Neuronal stem cell (in vitro differentiated cells): ENCODE measurements at regions not wholly inside any gene's neighbourhood (a gene's known extent, or its start where the extent isn't known, plus 50 kb on each side); places are given as distances from the start of the nearest gene placed in this dataset.
A peak's percentile ranks its signal among the peaks of the same experiment; 100 is the strongest.

Source experiments
- DNase-seq: peaks from one replicate; pipeline ENCODE4 v3.0.0-alpha.2; 2013; ENCODE audit warnings: low spot score
- H2AFZ ChIP-seq: one replicate; pipeline ENCODE4 v1.6.1; 2013; ENCODE audit warnings: mild to moderate bottlenecking, low read length, inconsistent platforms
- H2AK5ac ChIP-seq: 2 replicates; pipeline ENCODE4 v1.6.1; 2013; ENCODE audit warnings: low read depth, mild to moderate bottlenecking, inconsistent platforms, low read length, moderate library complexity, mixed read lengths
- H2BK120ac ChIP-seq: 2 replicates; pipeline ENCODE4 v1.6.1; 2013; ENCODE audit warnings: low read depth, mild to moderate bottlenecking, inconsistent platforms, low read length, moderate library complexity, mixed read lengths
- H2BK12ac ChIP-seq: one replicate; pipeline ENCODE4 v1.6.1; 2013; ENCODE audit warnings: low read length, inconsistent platforms
- H2BK15ac ChIP-seq: 2 replicates; pipeline ENCODE4 v1.6.1; 2013; ENCODE audit warnings: mild to moderate bottlenecking, low read length, inconsistent platforms, mixed read lengths
- H2BK5ac ChIP-seq: one replicate; pipeline ENCODE4 v1.6.1; 2013; ENCODE audit warnings: inconsistent platforms, mild to moderate bottlenecking, low read length, moderate library complexity
- H3K14ac ChIP-seq: one replicate; pipeline ENCODE4 v1.6.1; 2013; ENCODE audit warnings: low read length, inconsistent platforms
- H3K18ac ChIP-seq: 2 replicates; pipeline ENCODE4 v1.6.1; 2013; ENCODE audit warnings: low read length, inconsistent platforms
- H3K23ac ChIP-seq: 2 replicates; pipeline ENCODE4 v1.6.1; 2013; ENCODE audit warnings: low read depth, mild to moderate bottlenecking, mixed read lengths, low read length, inconsistent platforms; ENCODE audit not compliant: poor library complexity
- H3K27ac ChIP-seq: replicated peaks from 3 replicates; pipeline ENCODE4 v1.5.1; 2013; ENCODE audit warnings: low read length, inconsistent platforms
- H3K27me3 ChIP-seq, 3 experiments: 2 replicates each; pipeline ENCODE4 v1.6.1; 2013; ENCODE audit warnings: low read length in 3 of 3, mild to moderate bottlenecking in 2 of 3, inconsistent platforms in 1 of 3, low read depth in 1 of 3, mixed read lengths in 1 of 3, moderate library complexity in 1 of 3; ENCODE audit not compliant: control insufficient read depth in 3 of 3, insufficient read depth in 3 of 3
- H3K36me3 ChIP-seq, 2 donors: replicated peaks in 1 of 2; 2 replicates each; pipeline ENCODE4 v1.6.1; 2013; ENCODE audit warnings: low read length in 2 of 2; ENCODE audit not compliant: control insufficient read depth in 2 of 2, insufficient read depth in 2 of 2
- H3K4ac ChIP-seq: 2 replicates; pipeline ENCODE4 v1.6.1; 2013; ENCODE audit warnings: inconsistent platforms, mild to moderate bottlenecking, low read length, moderate library complexity
- H3K4me1 ChIP-seq, 2 donors: 1 replicate in 1 of 2; 2 replicates in 1 of 2; pipeline ENCODE4 v1.6.1; 2013; ENCODE audit warnings: low read length in 2 of 2, low read depth in 1 of 2; ENCODE audit not compliant: control insufficient read depth in 2 of 2, insufficient read depth in 1 of 2
- H3K4me2 ChIP-seq: one replicate; pipeline ENCODE4 v1.6.1; 2013; ENCODE audit warnings: mild to moderate bottlenecking, low read length, inconsistent platforms; ENCODE audit not compliant: insufficient read depth, poor library complexity, severe bottlenecking
- H3K4me3 ChIP-seq, 2 donors: 2 replicates each; pipeline ENCODE4 v1.5.1; 2013; ENCODE audit warnings: low read length in 2 of 2, mild to moderate bottlenecking in 2 of 2, inconsistent platforms in 1 of 2, moderate library complexity in 1 of 2
- H3K79me1 ChIP-seq: one replicate; pipeline ENCODE4 v1.6.1; 2013; ENCODE audit warnings: low read depth, mild to moderate bottlenecking, inconsistent platforms, low read length, moderate library complexity
- H3K9ac ChIP-seq: one replicate; pipeline ENCODE4 v1.6.1; 2013; ENCODE audit warnings: mild to moderate bottlenecking, low read depth, low read length, inconsistent platforms; ENCODE audit not compliant: poor library complexity
- H3K9me3 ChIP-seq, 2 donors: replicated peaks in 1 of 2; 2 replicates each; pipeline versions ENCODE3 to v1.6.1; 2013; ENCODE audit warnings: low read length in 2 of 2, mild to moderate bottlenecking in 2 of 2, inconsistent platforms in 1 of 2, low read depth in 1 of 2, mixed read lengths in 1 of 2, moderate library complexity in 1 of 2; ENCODE audit not compliant: control insufficient read depth in 2 of 2, insufficient read depth in 1 of 2
- H4K8ac ChIP-seq: one replicate; pipeline ENCODE4 v1.6.1; 2013; ENCODE audit warnings: low read depth, mild to moderate bottlenecking, inconsistent platforms, low read length, moderate library complexity
- H4K91ac ChIP-seq: one replicate; pipeline ENCODE4 v1.6.1; 2013; ENCODE audit warnings: low read length, low read depth, mild to moderate bottlenecking, inconsistent platforms; ENCODE audit not compliant: poor library complexity
- WGBS, 2 donors: extraction: QIAGEN DNeasy Blood & Tissue Kit; methylation state at CpG; one replicate each; pipeline ENCODE4 v1.1.7; 2013; ENCODE audit warnings: missing lambda C conversion rate in 2 of 2, mixed read lengths in 1 of 2; ENCODE audit not compliant: insufficient read length in 2 of 2, insufficient replicate concordance in 1 of 2; ENCODE audit errors: extremely low coverage in 2 of 2; 5-methylcytosine and 5-hydroxymethylcytosine counted together

- Histone ChIP-seq H2AFZ (peak overlapping the region; percentile 67), H3K4me3 (no peak overlapping the region), H3K14ac (no peak overlapping the region), H3K9ac (no peak overlapping the region), H2BK120ac (no peak overlapping the region), H3K27me3 (no peaks in the 10 kb centered on the region), H3K23ac (no peak overlapping the region), H3K36me3 (no peaks in the 10 kb centered on the region), H4K8ac (no peak overlapping the region), H2BK15ac (no peak overlapping the region), H2AK5ac (peak overlapping the region; percentile 4), H3K4me2 (peak overlapping the region; percentile 27), H3K4ac (no peak overlapping the region), H2BK5ac (peak overlapping the region; percentile 63), H3K4me1 (peaks cover 21 to 35% of the 10 kb centered on the region in 2 donors), H3K9me3 (no peaks in the 10 kb centered on the region), H4K91ac (no peak overlapping the region), H2BK12ac (no peak overlapping the region), H3K18ac (peak overlapping the region; percentile 96), H3K79me1 (no peaks in the 10 kb centered on the region), H3K27ac (peak overlapping the region; percentile 93)
- peak; percentile 54 for DNase-seq
- WGBS, 2 donors = no CpG with 5 or more reads among the region's 15 CpGs
These were observed 113.3 kb upstream of the ZNF521 start for GRCh38 chr18:25465152-25465732.

GRCh38 chr18:25464227-25464626 lies 112.3 kb upstream of the ZNF521 start:
- Histone ChIP-seq H3K9me3 (no peaks in the 10 kb centered on the region), H2AK5ac (no peak overlapping the region), H4K91ac (no peak overlapping the region), H4K8ac (no peak overlapping the region), H3K18ac (no peak overlapping the region), H3K9ac (no peak overlapping the region), H2AFZ (no peak overlapping the region), H2BK5ac (no peak overlapping the region), H3K23ac (no peak overlapping the region), H3K27me3 (no peaks in the 10 kb centered on the region), H3K4ac (no peak overlapping the region), H3K4me3 (no peak overlapping the region), H3K14ac (no peak overlapping the region), H3K4me2 (no peak overlapping the region), H2BK12ac (no peak overlapping the region), H3K79me1 (no peaks in the 10 kb centered on the region), H3K36me3 (no peaks in the 10 kb centered on the region), H3K27ac (peak overlapping the region; percentile 93), H3K4me1 (peaks cover 21 to 35% of the 10 kb centered on the region in 2 donors), H2BK120ac (no peak overlapping the region), H2BK15ac (no peak overlapping the region)
- no peak for DNase-seq

GRCh38 chr18:25463726-25464125 lies 111.8 kb upstream of the ZNF521 start:
- Histone ChIP-seq H2BK5ac (no peak overlapping the region), H4K91ac (no peak overlapping the region), H3K14ac (no peak overlapping the region), H3K4ac (no peak overlapping the region), H2BK15ac (no peak overlapping the region), H3K79me1 (no peaks in the 10 kb centered on the region), H3K27ac (peak overlapping the region; percentile 93), H2BK12ac (no peak overlapping the region), H3K9ac (no peak overlapping the region), H2BK120ac (no peak overlapping the region), H3K23ac (no peak overlapping the region), H3K4me1 (peaks cover 21 to 35% of the 10 kb centered on the region in 2 donors), H3K4me3 (no peak overlapping the region), H3K9me3 (no peaks in the 10 kb centered on the region), H2AK5ac (no peak overlapping the region), H4K8ac (no peak overlapping the region), H3K18ac (no peak overlapping the region), H3K36me3 (no peaks in the 10 kb centered on the region), H3K4me2 (no peak overlapping the region), H2AFZ (no peak overlapping the region), H3K27me3 (no peaks in the 10 kb centered on the region)
- 100% methylated on average over 2 of the region's 4 CpGs; no CpG with 5 or more reads in 1 of the 2 donors for WGBS, 2 donors
- no peak for DNase-seq

- Histone ChIP-seq H2AFZ (no peak overlapping the region), H2AK5ac (no peak overlapping the region), H3K9ac (no peak overlapping the region), H3K4me3 (no peak overlapping the region), H3K36me3 (no peaks in the 10 kb centered on the region), H3K4ac (no peak overlapping the region), H3K18ac (no peak overlapping the region), H2BK5ac (no peak overlapping the region), H3K27me3 (no peaks in the 10 kb centered on the region), H3K79me1 (no peaks in the 10 kb centered on the region), H3K14ac (no peak overlapping the region), H4K8ac (no peak overlapping the region), H2BK15ac (no peak overlapping the region), H4K91ac (no peak overlapping the region), H3K9me3 (no peaks in the 10 kb centered on the region), H3K27ac (no peak overlapping the region), H2BK120ac (no peak overlapping the region), H3K23ac (no peak overlapping the region), H3K4me2 (no peak overlapping the region), H2BK12ac (no peak overlapping the region), H3K4me1 (peaks cover 10 to 44% of the 10 kb centered on the region in 2 donors)
- DNase-seq = no peak
- no CpG with 5 or more reads among the region's 1 CpG for WGBS, 2 donors
These were observed 107.8 kb upstream of the ZNF521 start for GRCh38 chr18:25459814-25460213.
